K562 (cell line): ENCODE measurements at regions not wholly inside any gene's neighbourhood (a gene's known extent, or its start where the extent isn't known, plus 50 kb on each side); places are given as distances from the start of the nearest gene placed in this dataset.

Experiments
- ATAC-seq: fragments of 200-7000 bp; cut with Tn5 transposase; 3 replicates; pipeline ENCODE4 v1.9.1; 2020; ENCODE audit warnings: moderate library complexity
- BruUV-seq: library from RNA; stranded (reverse); fragments of 400-500 nt; replicated peaks from 2 replicates; lab custom pipeline; 2021; lab: Mats Ljungman, UMichigan
- CTCF ChIA-PET: fragments of 300-600 bp; formaldehyde crosslinking; extraction: SDS; loops from one replicate; lab custom pipeline; 2021; ENCODE audit warnings: low intra/inter-chr PET ratio; lab: Yijun Ruan, JAX
- POLR2A ChIA-PET: fragments of 300-600, 350-650 bp; sonication (Branson Sonifier 250); formaldehyde crosslinking; extraction: SDS; loops from one replicate; lab custom pipeline; 2021; ENCODE audit warnings: antibody characterized with exemption, inconsistent platforms; lab: Yijun Ruan, JAX
- DNase-seq, 4 experiments: peaks; one replicate each; pipeline versions ENCODE4 v3.0.0 to v3.0.0-alpha.2; 2011 to 2018; ENCODE audit warnings: low spot score in 3 of 4, mixed read lengths in 3 of 4; ENCODE audit errors: extremely low read depth in 1 of 4
- FAIRE-seq: peaks from 2 replicates; lab custom pipeline; 2011; peaks lifted over from hg19 to GRCh38; lab: Jason Lieb, UNC
- H2AFZ ChIP-seq: 2 replicates; pipeline ENCODE4 v1.6.0; 2011; ENCODE audit warnings: low read depth, low read length, control low read depth, inconsistent platforms
- H3K27ac ChIP-seq: fragments of 200-600 bp; 3 replicates; pipeline ENCODE4 v1.8.0; 2011; ENCODE audit warnings: low read depth, mild to moderate bottlenecking, control low read depth, inconsistent platforms, low read length, moderate library complexity, mixed read lengths; ENCODE audit errors: extremely low read depth
- H3K27me3 ChIP-seq, 2 experiments: fragments of 300-600 bp in 1 of 2; 2 replicates in 1 of 2; 3 replicates in 1 of 2; pipeline versions ENCODE4 v1.6.0 to v1.8.0; 2011; ENCODE audit warnings: inconsistent platforms in 2 of 2, low read length in 2 of 2, mild to moderate bottlenecking in 1 of 2, mixed read lengths in 1 of 2, moderate library complexity in 1 of 2; ENCODE audit not compliant: control insufficient read depth in 2 of 2, insufficient read depth in 2 of 2
- H3K36me3 ChIP-seq: fragments of 300-600 bp; 3 replicates; pipeline ENCODE4 v1.8.0; 2011; ENCODE audit warnings: mild to moderate bottlenecking, low read length, inconsistent platforms; ENCODE audit not compliant: control insufficient read depth, insufficient read depth
- H3K4me1 ChIP-seq, 2 experiments: fragments of 200-600 bp in 1 of 2; replicated peaks in 1 of 2; 2 replicates in 1 of 2; 3 replicates in 1 of 2; pipeline versions ENCODE4 v1.5.1 to v1.8.0; 2011; ENCODE audit warnings: inconsistent platforms in 2 of 2, low read length in 2 of 2, mild to moderate bottlenecking in 1 of 2, mixed read lengths in 1 of 2, moderate library complexity in 1 of 2; ENCODE audit not compliant: control insufficient read depth in 2 of 2, insufficient read depth in 2 of 2
- H3K4me2 ChIP-seq: 2 replicates; pipeline ENCODE4 v1.6.1; 2011; ENCODE audit warnings: low read length, control low read depth, inconsistent platforms, mixed read lengths; ENCODE audit not compliant: insufficient read depth
- H3K4me3 ChIP-seq: fragments of 200-600 bp; sonication (generic), shearing (Covaris generic); 2 replicates; pipeline ENCODE4 v1.5.1; 2016; ENCODE audit warnings: control low read depth, inconsistent platforms
- H3K79me2 ChIP-seq: fragments of 200-600 bp; 3 replicates; pipeline ENCODE4 v1.8.0; 2011; ENCODE audit warnings: low read length, inconsistent platforms; ENCODE audit not compliant: control insufficient read depth, insufficient read depth
- H3K9ac ChIP-seq, 2 experiments: 2 replicates each; pipeline versions ENCODE4 v1.6.0 to v1.6.1; 2011; ENCODE audit warnings: low read depth in 2 of 2, low read length in 2 of 2, control low read depth in 1 of 2, inconsistent platforms in 1 of 2, mild to moderate bottlenecking in 1 of 2, mixed read lengths in 1 of 2; ENCODE audit not compliant: insufficient read depth in 1 of 2
- H3K9me1 ChIP-seq: one replicate; pipeline ENCODE4 v1.6.0; 2011; ENCODE audit warnings: inconsistent platforms, mild to moderate bottlenecking, low read length, moderate library complexity; ENCODE audit not compliant: control insufficient read depth, insufficient read depth
- H3K9me3 ChIP-seq: replicated peaks from 2 replicates; pipeline ENCODE4 v1.5.1; 2011; ENCODE audit warnings: low read depth, low read length, inconsistent platforms; ENCODE audit not compliant: control insufficient read depth, insufficient read depth
- H4K20me1 ChIP-seq: replicated peaks from 2 replicates; pipeline ENCODE4 v1.6.1; 2011; ENCODE audit warnings: low read length, inconsistent platforms, mixed read lengths; ENCODE audit not compliant: control insufficient read depth, insufficient read depth
- KLF1 ChIP-seq: fragments of 450-650 bp; IDR thresholded peaks from 2 replicates; pipeline ENCODE4 v1.6.1; 2016; ENCODE audit warnings: missing genetic modification characterization, missing compliant biosample characterization
- NKRF ChIP-seq: fragments of 450-650 bp; IDR thresholded peaks from 2 replicates; pipeline ENCODE4 v1.6.1; 2016; ENCODE audit warnings: borderline replicate concordance
- PRDM10 ChIP-seq: fragments of 450-650 bp; IDR thresholded peaks from 2 replicates; pipeline ENCODE4 v1.6.1; 2018; ENCODE audit not compliant: partially characterized antibody
- WGBS: fragments of 100-300 bp; shearing (Covaris generic); methylation state at CpG from one replicate; pipeline ENCODE4 v1.1.6; 2016; ENCODE audit warnings: low coverage, mixed read lengths; ENCODE audit not compliant: insufficient coverage; ENCODE audit errors: missing lambda C conversion rate; 5-methylcytosine and 5-hydroxymethylcytosine counted together
- in situ Hi-C: fragments of 300-500 bp; cut with MboI; formaldehyde crosslinking; loops from 4 replicates; pipeline ENCODE4 v1.15.0; 2018; ENCODE audit warnings: inconsistent platforms, mixed read lengths
- intact Hi-C: fragments of 100-400 bp; cut with micrococcal nuclease; formaldehyde crosslinking; loops from 2 replicates; pipeline ENCODE4 v1.14.2; 2022

GRCh38 chr21:26659182-26659581 lies 86.1 kb upstream of the CYYR1 start:
- no peaks in the 10 kb centered on the region for H3K9me1 ChIP-seq
- TF ChIP-seq KLF1 (no peak), PRDM10 (no peak), NKRF (no peak)
- no peaks in the 10 kb centered on the region for H3K36me3 ChIP-seq
- no peaks in the 10 kb centered on the region for H4K20me1 ChIP-seq
- ChIA-PET CTCF (no interaction called here), POLR2A (no interaction called here)
- no peaks in the 10 kb centered on the region; the same call in 1 of the 2 replicates for H3K9me3 ChIP-seq
- no peak overlapping the region for H2AFZ ChIP-seq
- intact Hi-C loops, result no loop called here
- WGBS, result 0% methylated on average over 1 of the region's 1 CpG
- DNase-seq (no peak), FAIRE-seq (no peak), ATAC-seq (no peak)
- no peak overlapping the region for H3K27ac ChIP-seq
- no peaks in the 10 kb centered on the region for H3K79me2 ChIP-seq
- no peak overlapping the region for H3K9ac ChIP-seq
- no TSS peak for BruUV-seq
- in situ Hi-C loops, result no loop called here
- no peak overlapping the region for H3K4me3 ChIP-seq
- no peak overlapping the region for H3K4me2 ChIP-seq
- no peaks in the 10 kb centered on the region for H3K4me1 ChIP-seq
- H3K27me3 ChIP-seq, result no peaks in the 10 kb centered on the region
